ENCODE measurements at regions not wholly inside any gene's neighbourhood (a gene's known extent, or its start where the extent isn't known, plus 50 kb on each side); places are given as distances from the start of the nearest gene placed in this dataset.

DNA sequence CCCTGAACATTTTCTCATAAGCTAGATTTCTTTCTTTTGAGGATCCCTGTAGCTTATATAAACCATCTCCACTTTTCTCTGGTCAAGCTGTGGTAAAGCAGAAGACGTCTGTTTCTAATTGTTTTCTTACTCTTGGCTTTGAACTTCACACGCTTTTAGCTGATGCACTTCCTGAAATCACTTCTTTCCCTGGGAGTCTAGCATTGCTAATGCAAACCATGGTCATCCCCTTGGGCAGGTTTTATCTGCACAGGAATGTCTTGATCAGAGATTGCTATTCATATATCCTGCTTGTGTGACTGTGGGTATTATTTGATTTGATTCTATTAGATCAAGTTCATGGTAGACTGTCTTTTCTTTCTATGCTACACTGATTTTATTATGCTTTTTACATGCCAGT, 199.2 kb upstream of the POU2AF2 start:
- Histone ChIP-seq H3K4me3 (replicated peaks; ENCODE audit: low read depth, low read length) (no peak overlapping the region), H3K27me3 (replicated peaks; ENCODE audit: control insufficient read depth, insufficient read depth, low read length) (no peaks in the 10 kb centered on the region), H3K36me3 (ENCODE audit: control insufficient read depth, insufficient read depth, low read length) (no peaks in the 10 kb centered on the region)
- TF ChIP-seq, protein P1, sequence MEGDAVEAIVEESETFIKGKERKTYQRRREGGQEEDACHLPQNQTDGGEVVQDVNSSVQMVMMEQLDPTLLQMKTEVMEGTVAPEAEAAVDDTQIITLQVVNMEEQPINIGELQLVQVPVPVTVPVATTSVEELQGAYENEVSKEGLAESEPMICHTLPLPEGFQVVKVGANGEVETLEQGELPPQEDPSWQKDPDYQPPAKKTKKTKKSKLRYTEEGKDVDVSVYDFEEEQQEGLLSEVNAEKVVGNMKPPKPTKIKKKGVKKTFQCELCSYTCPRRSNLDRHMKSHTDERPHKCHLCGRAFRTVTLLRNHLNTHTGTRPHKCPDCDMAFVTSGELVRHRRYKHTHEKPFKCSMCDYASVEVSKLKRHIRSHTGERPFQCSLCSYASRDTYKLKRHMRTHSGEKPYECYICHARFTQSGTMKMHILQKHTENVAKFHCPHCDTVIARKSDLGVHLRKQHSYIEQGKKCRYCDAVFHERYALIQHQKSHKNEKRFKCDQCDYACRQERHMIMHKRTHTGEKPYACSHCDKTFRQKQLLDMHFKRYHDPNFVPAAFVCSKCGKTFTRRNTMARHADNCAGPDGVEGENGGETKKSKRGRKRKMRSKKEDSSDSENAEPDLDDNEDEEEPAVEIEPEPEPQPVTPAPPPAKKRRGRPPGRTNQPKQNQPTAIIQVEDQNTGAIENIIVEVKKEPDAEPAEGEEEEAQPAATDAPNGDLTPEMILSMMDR (IDR thresholded peaks at IDR 0.05; ENCODE audit: insufficient read depth, low read length, poor library complexity, severe bottlenecking), result no peak
- no peak for DNase-seq (ENCODE audit: extremely low read depth, insufficient read length)

- TF ChIP-seq, protein P1 (IDR thresholded peaks at IDR 0.05; ENCODE audit: insufficient read depth, low read length, poor library complexity, severe bottlenecking), result no peak
- Histone ChIP-seq H3K36me3 (ENCODE audit: control insufficient read depth, insufficient read depth, low read length) (no peaks in the 10 kb centered on the region), H3K4me3 (replicated peaks; ENCODE audit: low read depth, low read length) (no peak overlapping the region), H3K27me3 (replicated peaks; ENCODE audit: control insufficient read depth, insufficient read depth, low read length) (no peaks in the 10 kb centered on the region)
- no peak for DNase-seq (ENCODE audit: extremely low read depth, insufficient read length)
These were observed 199.7 kb upstream of the POU2AF2 start for GRCh38 chr11:111045874-111046273.

- Histone ChIP-seq H3K4me3 (replicated peaks; ENCODE audit: low read depth, low read length) (no peak overlapping the region), H3K36me3 (ENCODE audit: control insufficient read depth, insufficient read depth, low read length) (no peaks in the 10 kb centered on the region), H3K27me3 (replicated peaks; ENCODE audit: control insufficient read depth, insufficient read depth, low read length) (no peaks in the 10 kb centered on the region)
- TF ChIP-seq, protein P1 (IDR thresholded peaks at IDR 0.05; ENCODE audit: insufficient read depth, low read length, poor library complexity, severe bottlenecking), result no peak
- no peak for DNase-seq (ENCODE audit: extremely low read depth, insufficient read length)
These were observed 200.1 kb upstream of the POU2AF2 start for GRCh38 chr11:111045407-111045803.

- no peak for DNase-seq (ENCODE audit: extremely low read depth, insufficient read length)
- Histone ChIP-seq H3K27me3 (replicated peaks; ENCODE audit: control insufficient read depth, insufficient read depth, low read length) (no peaks in the 10 kb centered on the region), H3K36me3 (ENCODE audit: control insufficient read depth, insufficient read depth, low read length) (no peaks in the 10 kb centered on the region), H3K4me3 (replicated peaks; ENCODE audit: low read depth, low read length) (no peak overlapping the region)
- TF ChIP-seq, protein P1 (IDR thresholded peaks at IDR 0.05; ENCODE audit: insufficient read depth, low read length, poor library complexity, severe bottlenecking), result no peak
These were observed 200.6 kb upstream of the POU2AF2 start for GRCh38 chr11:111044751-111045406.

DNA sequence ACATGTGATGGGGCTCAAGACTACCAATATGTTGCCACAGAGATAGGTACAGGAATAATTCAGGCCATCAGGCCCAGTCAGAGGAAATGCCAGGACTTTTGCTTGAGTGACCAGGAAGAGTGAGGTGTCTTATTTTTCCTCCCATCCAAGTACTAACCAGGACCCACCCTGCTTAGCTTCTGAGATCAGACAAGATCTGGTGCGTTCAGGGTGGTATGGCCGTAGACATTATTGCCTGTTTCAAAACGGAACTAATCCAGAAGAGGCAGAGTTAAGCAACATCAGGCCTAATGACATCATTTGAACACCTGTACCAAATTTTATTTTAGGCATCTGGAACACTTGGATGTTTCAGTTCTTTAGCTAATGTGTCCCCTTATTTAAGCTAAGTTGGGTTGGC, 205.5 kb upstream of the POU2AF2 start:
- no peak for DNase-seq (ENCODE audit: extremely low read depth, insufficient read length)
- TF ChIP-seq, protein P1 (IDR thresholded peaks at IDR 0.05; ENCODE audit: insufficient read depth, low read length, poor library complexity, severe bottlenecking), result no peak
- no peak overlapping the region for H3K4me3 ChIP-seq (replicated peaks; ENCODE audit: low read depth, low read length)
- no peaks in the 10 kb centered on the region for H3K27me3 ChIP-seq (replicated peaks; ENCODE audit: control insufficient read depth, insufficient read depth, low read length)
- H3K36me3 ChIP-seq (ENCODE audit: control insufficient read depth, insufficient read depth, low read length), result no peaks in the 10 kb centered on the region

DNA sequence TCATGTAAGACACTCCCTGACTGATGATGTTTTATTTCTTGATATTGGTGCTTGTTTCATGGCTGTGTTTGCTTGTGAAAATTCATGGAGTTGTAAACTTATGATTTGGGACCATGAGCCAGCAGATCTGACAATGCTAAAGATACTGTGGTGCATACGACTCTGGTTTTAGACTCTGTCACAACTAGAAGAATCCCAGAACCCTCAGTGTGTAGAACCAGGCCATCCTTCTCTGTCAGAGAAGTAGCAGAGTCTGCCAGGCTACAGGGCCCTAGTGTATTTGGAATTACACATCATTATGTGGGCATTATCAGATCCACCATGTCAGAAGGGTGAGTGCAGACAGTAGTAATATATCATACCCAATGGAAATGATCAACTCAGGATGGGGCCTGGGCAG, 209.8 kb upstream of the POU2AF2 start:
- no peak for DNase-seq (ENCODE audit: extremely low read depth, insufficient read length)
- H3K27me3 ChIP-seq (replicated peaks; ENCODE audit: control insufficient read depth, insufficient read depth, low read length), result no peaks in the 10 kb centered on the region
- TF ChIP-seq, protein P1 (IDR thresholded peaks at IDR 0.05; ENCODE audit: insufficient read depth, low read length, poor library complexity, severe bottlenecking), result no peak
- H3K36me3 ChIP-seq (ENCODE audit: control insufficient read depth, insufficient read depth, low read length), result no peaks in the 10 kb centered on the region
- H3K4me3 ChIP-seq (replicated peaks; ENCODE audit: low read depth, low read length), result no peak overlapping the region
